ENCODE measurements at regions not wholly inside any gene's neighbourhood (a gene's known extent, or its start where the extent isn't known, plus 50 kb on each side); places are given as distances from the start of the nearest gene placed in this dataset.

GRCh38 chr9:11946531-11946930, 746.7 kb upstream of the TYRP1 start:
- TF ChIP-seq POLR2A (IDR thresholded peaks at IDR 0.05; ENCODE audit: low read depth, low read length): no peak
- FAIRE-seq: no peak
- no peak for DNase-seq (ENCODE audit: insufficient read length, low spot score)

GRCh38 chr9:11962327-11962726, 730.9 kb upstream of the TYRP1 start:
- no peak for DNase-seq (ENCODE audit: insufficient read length, low spot score)
- no peak for FAIRE-seq
- no peak for TF ChIP-seq POLR2A (IDR thresholded peaks at IDR 0.05; ENCODE audit: low read depth, low read length)

DNA sequence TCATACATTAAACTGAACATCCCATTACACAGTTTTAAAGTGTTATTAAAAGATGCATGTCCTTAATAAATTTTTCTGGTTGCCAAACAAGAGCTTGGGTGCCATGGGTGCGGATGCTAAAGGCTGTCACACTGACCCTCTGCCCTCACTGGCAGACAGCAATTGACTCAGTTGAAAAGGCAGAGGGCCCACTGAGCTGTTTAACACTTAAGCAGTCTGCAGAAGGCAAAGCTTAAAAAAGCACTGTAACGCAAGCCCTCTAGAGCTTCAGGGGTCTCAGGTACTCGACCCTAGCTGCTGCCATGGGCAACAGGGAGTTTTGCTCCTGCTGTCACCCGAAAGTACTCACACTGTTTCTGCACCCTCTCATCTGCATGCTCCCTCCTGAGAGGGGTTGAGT, 726.4 kb upstream of the TYRP1 start:
- no peak for TF ChIP-seq POLR2A (IDR thresholded peaks at IDR 0.05; ENCODE audit: low read depth, low read length)
- FAIRE-seq (no peak), DNase-seq (ENCODE audit: insufficient read length, low spot score) (no peak)

DNA sequence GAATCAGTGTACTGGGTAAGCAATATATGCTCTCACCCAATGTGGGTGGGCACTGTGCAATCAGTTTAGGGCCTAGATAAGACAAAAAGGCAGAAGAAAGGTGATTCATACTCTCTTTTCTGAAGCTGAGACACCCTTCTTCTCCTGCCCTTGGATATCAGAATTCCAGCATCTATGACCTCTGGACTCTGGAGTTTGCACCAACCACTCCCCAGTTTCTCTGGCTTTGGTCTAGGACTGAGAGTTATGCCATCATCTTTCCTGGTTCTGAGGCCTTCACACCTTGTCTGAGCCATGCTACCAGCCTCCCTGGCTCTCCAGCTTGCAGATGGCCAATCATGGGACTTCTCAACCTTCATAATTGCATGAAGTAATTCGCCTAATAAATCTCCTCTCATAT, 724.6 kb upstream of the TYRP1 start:
- TF ChIP-seq POLR2A (IDR thresholded peaks at IDR 0.05; ENCODE audit: low read depth, low read length): no peak
- FAIRE-seq (no peak), DNase-seq (ENCODE audit: insufficient read length, low spot score) (no peak)

- DNase-seq (ENCODE audit: insufficient read length, low spot score) (no peak), FAIRE-seq (no peak)
- TF ChIP-seq POLR2A (IDR thresholded peaks at IDR 0.05; ENCODE audit: low read depth, low read length): no peak
Observed at GRCh38 chr9:11973011-11973410, 720.2 kb upstream of the TYRP1 start.

- no peak for TF ChIP-seq POLR2A (IDR thresholded peaks at IDR 0.05; ENCODE audit: low read depth, low read length)
- DNase-seq (ENCODE audit: insufficient read length, low spot score) (no peak), FAIRE-seq (no peak)
Observed at GRCh38 chr9:11973511-11973910, 719.7 kb upstream of the TYRP1 start.

GRCh38 chr9:11992866-11993265, 700.3 kb upstream of the TYRP1 start:
- no peak for FAIRE-seq
- TF ChIP-seq POLR2A (IDR thresholded peaks at IDR 0.05; ENCODE audit: low read depth, low read length): no peak
- DNase-seq (ENCODE audit: insufficient read length, low spot score): no peak

DNA sequence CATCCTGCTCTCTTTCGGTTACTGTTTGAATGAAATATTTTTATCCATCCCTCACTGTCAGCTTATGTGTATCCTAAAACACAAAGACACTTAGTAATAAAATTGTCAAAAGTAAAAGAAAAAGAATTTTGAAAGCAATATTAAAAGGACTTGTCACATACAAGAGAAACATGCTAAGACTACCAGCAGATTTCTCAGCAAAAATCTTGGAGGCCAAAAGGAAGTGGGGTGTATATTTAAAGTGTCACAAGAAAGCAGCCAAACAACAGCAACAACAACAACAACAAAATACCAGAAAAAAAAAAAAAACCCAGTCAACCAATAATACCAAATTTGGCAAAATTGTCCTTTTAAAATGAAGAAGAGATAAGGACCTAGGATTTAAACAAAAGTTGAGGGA, 678.7 kb upstream of the TYRP1 start:
- FAIRE-seq (no peak), DNase-seq (ENCODE audit: insufficient read length, low spot score) (no peak)
- no peak for TF ChIP-seq POLR2A (IDR thresholded peaks at IDR 0.05; ENCODE audit: low read depth, low read length)

- DNase-seq (ENCODE audit: insufficient read length, low spot score) (no peak), FAIRE-seq (no peak)
- TF ChIP-seq POLR2A (IDR thresholded peaks at IDR 0.05; ENCODE audit: low read depth, low read length): no peak
Observed at GRCh38 chr9:12054235-12054634, 639.0 kb upstream of the TYRP1 start.

DNA sequence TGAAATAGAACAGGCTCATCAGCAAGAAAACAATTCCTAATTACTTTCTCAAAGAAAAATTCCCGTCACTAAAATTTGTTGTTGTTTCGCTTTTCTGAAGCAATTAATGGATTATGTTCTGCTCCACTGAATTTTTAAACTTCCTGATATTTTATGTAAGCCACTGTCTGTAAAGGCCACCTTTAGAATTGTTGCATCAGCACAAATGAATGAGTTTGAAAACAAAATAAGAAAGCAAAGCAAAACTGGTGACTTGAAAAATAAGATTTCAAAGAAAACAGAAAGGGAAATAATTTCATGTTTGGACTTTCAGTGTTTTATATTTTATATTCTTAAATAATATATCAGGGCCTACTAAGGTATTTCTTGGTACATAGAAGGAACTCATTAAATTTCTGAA, 636.3 kb upstream of the TYRP1 start:
- FAIRE-seq (no peak), DNase-seq (ENCODE audit: insufficient read length, low spot score) (no peak)
- TF ChIP-seq POLR2A (IDR thresholded peaks at IDR 0.05; ENCODE audit: low read depth, low read length): no peak

GRCh38 chr9:12060067-12060466, 633.1 kb upstream of the TYRP1 start:
- no peak for TF ChIP-seq POLR2A (IDR thresholded peaks at IDR 0.05; ENCODE audit: low read depth, low read length)
- no peak for FAIRE-seq

GRCh38 chr9:12060811-12061210, 632.4 kb upstream of the TYRP1 start:
- DNase-seq (ENCODE audit: insufficient read length, low spot score) (no peak), FAIRE-seq (no peak)
- TF ChIP-seq POLR2A (IDR thresholded peaks at IDR 0.05; ENCODE audit: low read depth, low read length): no peak

More at GRCh38 chr9:12060067-12060466, 633.1 kb upstream of the TYRP1 start:
- DNase-seq (ENCODE audit: insufficient read length, low spot score): no peak

DNA sequence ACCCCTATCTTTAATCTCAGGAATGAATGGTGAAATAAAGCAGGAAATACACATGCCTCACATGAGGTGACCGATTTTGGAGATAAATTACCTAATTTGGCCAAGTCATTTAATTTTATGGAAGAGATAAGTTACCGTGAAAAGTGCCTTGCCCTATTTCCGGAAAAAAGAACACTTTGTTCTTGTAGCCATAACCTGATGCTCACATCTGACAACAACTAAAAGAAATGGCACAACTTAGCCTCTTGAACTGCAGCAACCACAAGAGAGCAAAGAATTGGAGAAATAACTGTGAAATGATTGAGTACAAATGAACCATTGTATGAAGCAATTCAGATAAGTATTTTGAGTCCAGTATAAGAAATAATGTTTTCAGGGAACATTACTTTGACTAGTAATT, 628.1 kb upstream of the TYRP1 start:
- FAIRE-seq: no peak
- no peak for DNase-seq (ENCODE audit: insufficient read length, low spot score)
- TF ChIP-seq POLR2A (IDR thresholded peaks at IDR 0.05; ENCODE audit: low read depth, low read length): no peak

GRCh38 chr9:12065686-12066085, 627.5 kb upstream of the TYRP1 start:
- FAIRE-seq: no peak
- no peak for TF ChIP-seq POLR2A (IDR thresholded peaks at IDR 0.05; ENCODE audit: low read depth, low read length)
- DNase-seq (ENCODE audit: insufficient read length, low spot score): no peak

DNA sequence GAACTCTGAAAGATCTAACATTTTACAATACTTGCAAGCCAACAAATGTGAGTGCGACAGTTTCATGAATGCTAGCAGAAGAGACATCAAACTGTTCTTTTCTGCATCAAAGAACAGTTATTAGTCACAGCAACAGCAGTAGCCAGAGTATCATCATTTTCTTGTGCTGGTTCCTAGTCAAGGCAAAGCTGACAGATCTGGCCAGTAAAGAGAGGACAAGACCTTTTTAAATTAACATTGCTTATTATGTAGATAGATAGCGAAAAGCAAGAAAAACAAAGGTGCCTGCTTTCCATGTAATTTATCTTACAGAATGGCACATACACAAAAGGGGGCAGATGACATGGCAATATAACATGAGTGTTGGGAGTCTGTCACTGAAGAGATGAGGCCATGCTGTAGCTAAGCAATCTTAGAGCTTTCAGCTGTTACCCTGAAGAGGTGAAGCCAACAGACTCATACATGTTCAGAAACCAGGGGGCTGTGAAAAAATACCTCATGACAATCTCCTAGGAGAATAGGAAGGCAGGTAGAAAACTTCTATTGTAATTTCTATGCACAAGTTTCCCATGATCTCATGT, 626.6 kb upstream of the TYRP1 start:
- FAIRE-seq (no peak), DNase-seq (ENCODE audit: insufficient read length, low spot score) (no peak)
- TF ChIP-seq POLR2A (IDR thresholded peaks at IDR 0.05; ENCODE audit: low read depth, low read length): no peak

DNA sequence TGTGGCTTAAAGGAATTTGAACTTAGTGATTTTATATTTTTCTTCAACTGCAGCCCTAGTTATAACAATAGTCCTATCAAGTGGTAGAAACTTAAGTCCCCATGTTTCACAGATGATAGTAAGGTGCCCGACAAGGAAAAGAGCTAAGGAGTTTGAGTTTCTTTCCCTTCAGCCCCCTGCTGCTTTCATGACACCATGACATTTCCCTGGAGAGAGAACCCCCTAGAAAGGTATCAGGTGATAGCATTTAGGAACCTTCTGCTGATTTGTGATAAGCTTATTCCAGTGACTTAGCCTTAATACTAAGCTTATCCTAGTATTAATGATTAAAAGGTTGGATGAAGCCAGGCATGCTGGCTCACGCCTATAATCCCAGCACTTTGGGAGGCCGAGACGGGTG, 623.8 kb upstream of the TYRP1 start:
- no peak for DNase-seq (ENCODE audit: insufficient read length, low spot score)
- FAIRE-seq: no peak
- no peak for TF ChIP-seq POLR2A (IDR thresholded peaks at IDR 0.05; ENCODE audit: low read depth, low read length)

All from H54 (cell line).